ENCODE measurements at regions not wholly inside any gene's neighbourhood (a gene's known extent, or its start where the extent isn't known, plus 50 kb on each side); places are given as distances from the start of the nearest gene placed in this dataset.
A peak's percentile ranks its signal among the peaks of the same experiment; 100 is the strongest.

- DNase-seq: peak; percentile 50
Observed at GRCh38 chr18:39453356-39453755, 1887.8 kb upstream of the CELF4 start.

- DNase-seq: no peak
Observed at GRCh38 chr18:39450958-39451357, 1885.4 kb upstream of the CELF4 start.

- no peak for DNase-seq
Observed at GRCh38 chr18:39449566-39449965, 1884.0 kb upstream of the CELF4 start.

- no peak for DNase-seq
Observed at GRCh38 chr18:39448942-39449341, 1883.3 kb upstream of the CELF4 start.

- peak; percentile 40 for DNase-seq
Observed at GRCh38 chr18:39444957-39445356, 1879.4 kb upstream of the CELF4 start.

GRCh38 chr18:39441648-39442047 is 1876.0 kb upstream of the CELF4 start:
- no peak for DNase-seq

GRCh38 chr18:39435996-39436395 is 1870.4 kb upstream of the CELF4 start:
- DNase-seq: no peak

GRCh38 chr18:39435209-39435608 is 1869.6 kb upstream of the CELF4 start:
- no peak for DNase-seq

- no peak for DNase-seq
Observed at GRCh38 chr18:39434223-39434920, 1868.8 kb upstream of the CELF4 start.

- peak; percentile 38 for DNase-seq
Observed at GRCh38 chr18:39425172-39425850, 1859.7 kb upstream of the CELF4 start.

GRCh38 chr18:39424261-39424660 is 1858.7 kb upstream of the CELF4 start:
- no peak for DNase-seq

GRCh38 chr18:39421276-39421675 is 1855.7 kb upstream of the CELF4 start:
- no peak for DNase-seq

- DNase-seq: no peak
Observed at GRCh38 chr18:39419315-39419714, 1853.7 kb upstream of the CELF4 start.

GRCh38 chr18:39415471-39415870 is 1849.9 kb upstream of the CELF4 start:
- DNase-seq: no peak

GRCh38 chr18:39414009-39414700 is 1848.6 kb upstream of the CELF4 start:
- DNase-seq: peak; percentile 10

GRCh38 chr18:39406941-39407340 is 1841.3 kb upstream of the CELF4 start:
- DNase-seq: no peak

GRCh38 chr18:39403121-39403520 is 1837.5 kb upstream of the CELF4 start:
- DNase-seq: no peak

- DNase-seq: no peak
Observed at GRCh38 chr18:39399662-39400061, 1834.1 kb upstream of the CELF4 start.

GRCh38 chr18:39396168-39396567 is 1830.6 kb upstream of the CELF4 start:
- DNase-seq: no peak

GRCh38 chr18:39389800-39390379 is 1824.3 kb upstream of the CELF4 start:
- DNase-seq: no peak

- no peak for DNase-seq
Observed at GRCh38 chr18:39380866-39381265, 1815.3 kb upstream of the CELF4 start.

- no peak for DNase-seq
Observed at GRCh38 chr18:39380186-39380725, 1814.7 kb upstream of the CELF4 start.

- no peak for DNase-seq
Observed at GRCh38 chr18:39375066-39375465, 1809.5 kb upstream of the CELF4 start.
